HTR-8/SVneo (cell line): ENCODE measurements at regions not wholly inside any gene's neighbourhood (a gene's known extent, or its start where the extent isn't known, plus 50 kb on each side); places are given as distances from the start of the nearest gene placed in this dataset.

Experiments used
- DNase-seq: peaks from one replicate; pipeline ENCODE4 v3.0.0; 2011; ENCODE audit warnings: low spot score, mixed read lengths; ENCODE audit not compliant: insufficient read length
- FAIRE-seq: peaks from 2 replicates; lab custom pipeline; 2011; peaks lifted over from hg19 to GRCh38; lab: Jason Lieb, UNC

DNA sequence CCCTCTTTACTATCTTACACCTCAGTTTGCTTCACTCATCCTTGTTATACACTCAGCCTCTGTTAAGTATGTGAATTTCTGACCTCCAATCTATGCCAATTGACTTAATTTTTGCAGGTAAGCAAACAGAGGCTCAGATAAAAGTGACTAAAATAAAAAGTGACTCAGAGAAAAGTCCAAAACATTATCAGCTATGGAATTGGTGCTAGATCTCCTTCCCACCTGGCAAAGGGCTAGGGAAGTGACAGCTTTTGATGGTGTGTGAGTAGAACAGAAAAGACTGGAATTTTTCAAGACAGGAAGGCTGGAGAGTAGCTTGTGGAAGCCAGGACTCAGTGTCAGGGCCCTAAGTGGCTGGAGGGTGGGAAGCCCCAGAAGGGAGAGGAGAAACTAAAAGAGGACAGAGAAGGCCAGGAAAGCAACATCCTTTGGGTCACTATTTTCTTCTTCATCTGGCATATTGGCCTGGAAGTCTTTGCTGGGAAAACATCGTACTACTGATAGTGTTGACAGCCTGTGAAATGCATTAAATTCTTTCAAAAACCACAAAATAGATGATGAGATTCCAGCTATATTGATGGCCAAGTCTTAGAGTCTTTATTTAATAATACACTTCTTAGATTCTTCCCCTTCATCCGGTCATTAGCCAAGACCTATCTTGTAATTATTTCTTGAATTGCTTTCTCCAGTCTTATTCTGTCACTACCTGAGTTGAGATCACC is 392.8 kb downstream of the RAPGEF2 start:
- FAIRE-seq (no peak), DNase-seq (no peak)

DNA sequence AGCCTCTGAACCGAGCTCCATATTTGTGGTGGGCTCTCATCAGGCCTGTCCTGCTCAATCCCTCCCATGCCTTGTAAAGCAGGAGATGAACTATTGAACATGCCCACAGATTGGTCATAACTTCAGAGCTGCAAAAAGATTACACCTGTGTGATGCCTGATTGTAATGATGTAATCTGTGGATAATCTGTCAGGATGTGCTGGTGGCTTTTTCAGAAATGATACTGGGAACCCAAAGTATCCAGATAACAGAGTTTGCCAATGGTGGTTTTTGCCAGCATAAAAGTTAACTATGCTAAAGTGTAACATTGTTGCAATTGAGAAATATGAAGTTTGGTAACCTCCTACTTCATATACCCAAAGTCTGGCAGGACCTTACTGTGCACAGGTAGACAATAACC is 393.4 kb downstream of the RAPGEF2 start:
- peak; percentile 9 for FAIRE-seq
- DNase-seq = no peak

DNA sequence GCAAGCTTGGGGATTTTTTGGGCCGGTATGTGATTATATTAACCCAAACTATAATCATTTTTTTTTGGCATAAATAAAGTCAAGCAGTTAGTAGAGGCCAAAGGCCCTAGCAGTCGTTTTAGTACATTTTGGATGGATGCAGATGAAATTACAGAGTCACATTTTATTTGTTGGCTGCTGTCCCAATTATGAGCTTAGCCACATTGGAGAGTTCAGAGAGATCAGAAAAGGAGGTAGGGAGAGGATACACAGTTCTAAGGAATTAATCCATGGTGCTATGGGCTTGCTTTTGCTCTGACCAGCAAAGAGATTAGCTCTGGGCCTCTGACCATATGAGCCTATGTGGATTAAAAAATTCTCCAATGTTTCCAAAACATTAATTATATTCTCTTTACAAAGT is 395.1 kb downstream of the RAPGEF2 start:
- DNase-seq (no peak), FAIRE-seq (no peak)

DNA sequence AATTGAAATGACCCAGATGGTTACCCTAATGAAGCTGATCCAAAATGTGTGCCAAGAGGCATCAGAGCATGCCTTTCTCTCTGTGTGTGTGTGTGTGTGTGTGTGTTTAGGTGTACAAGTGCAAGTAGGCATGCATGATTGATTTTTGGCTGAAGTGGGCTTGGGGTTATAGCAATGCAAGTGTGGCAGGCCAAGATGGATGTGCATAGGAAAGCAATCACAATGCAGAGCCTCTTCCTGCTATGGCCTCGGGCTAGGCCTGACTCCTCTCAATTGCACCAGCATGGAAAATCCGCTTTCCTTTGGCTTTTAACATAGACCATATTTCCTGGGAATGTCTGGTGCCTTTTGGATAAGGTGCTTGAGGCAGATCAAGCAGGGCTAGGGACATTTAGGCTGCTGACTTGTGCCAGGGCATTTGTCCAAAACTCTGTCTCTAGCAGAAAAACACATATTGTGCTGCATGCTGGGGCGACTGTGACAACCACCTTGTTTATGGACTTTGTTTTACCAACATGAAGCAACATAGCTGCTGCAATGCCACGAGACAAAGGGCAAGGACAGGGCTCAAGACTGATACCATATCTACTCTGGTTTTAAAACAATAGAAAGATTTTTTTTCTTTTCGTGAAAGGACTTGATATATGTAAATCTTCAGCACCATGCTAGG is 395.7 kb downstream of the RAPGEF2 start:
- no peak for FAIRE-seq
- DNase-seq = no peak

DNA sequence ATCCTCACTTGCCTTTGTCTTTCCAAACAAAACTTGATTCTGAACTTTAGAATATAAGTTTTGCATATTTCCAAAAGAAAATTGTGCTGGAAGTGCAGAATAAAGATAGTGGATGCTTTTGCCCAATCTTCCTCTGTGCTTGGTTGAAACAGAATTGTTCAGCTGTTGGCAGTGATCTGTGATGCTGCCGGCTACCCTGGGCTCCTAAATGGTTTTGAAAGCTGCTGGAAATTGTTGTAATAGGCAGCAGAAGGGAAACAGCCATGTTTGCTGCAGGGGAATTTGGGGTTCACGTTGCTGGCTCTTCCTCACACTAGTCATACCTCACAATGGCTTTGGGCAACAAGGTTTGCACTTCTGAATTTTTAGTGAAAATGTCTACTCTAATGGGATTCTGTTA is 398.0 kb downstream of the RAPGEF2 start:
- no peak for FAIRE-seq
- DNase-seq = no peak

DNA sequence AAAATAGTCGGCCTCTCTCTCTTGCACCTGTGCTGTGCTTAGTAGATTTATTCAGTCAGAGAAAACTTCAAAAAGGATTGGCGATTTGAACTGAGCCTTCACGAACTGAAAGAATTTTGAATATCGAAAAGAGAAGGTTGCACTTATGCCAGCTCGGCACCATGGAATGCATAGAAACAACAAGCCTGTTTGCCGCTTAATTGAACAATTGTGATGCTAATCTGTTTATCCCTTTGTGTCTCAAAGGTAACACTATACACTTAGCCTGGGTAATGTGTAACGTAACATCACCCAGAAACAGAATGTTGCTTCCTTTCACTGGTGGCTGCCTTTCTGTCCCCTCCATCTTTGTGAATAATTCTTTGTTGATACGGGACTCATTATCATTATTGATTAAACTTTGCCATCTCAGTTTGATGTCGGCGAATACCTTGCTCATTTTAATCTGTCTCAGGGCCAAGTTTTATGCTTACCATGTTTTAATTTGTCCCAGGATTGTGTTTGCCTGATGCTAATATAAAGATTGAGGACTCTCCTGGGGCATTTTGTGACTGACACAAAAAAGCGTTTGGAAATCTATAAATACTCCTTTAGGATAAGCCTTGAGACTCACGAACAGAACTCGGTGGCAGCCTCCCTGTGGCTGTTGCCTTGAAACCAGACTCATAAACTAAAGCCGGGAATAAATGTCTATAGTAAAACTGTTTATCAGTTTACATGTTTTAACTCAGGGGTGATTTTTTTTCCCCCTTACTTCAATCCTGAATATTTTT is 400.5 kb downstream of the RAPGEF2 start:
- no peak for FAIRE-seq

DNA sequence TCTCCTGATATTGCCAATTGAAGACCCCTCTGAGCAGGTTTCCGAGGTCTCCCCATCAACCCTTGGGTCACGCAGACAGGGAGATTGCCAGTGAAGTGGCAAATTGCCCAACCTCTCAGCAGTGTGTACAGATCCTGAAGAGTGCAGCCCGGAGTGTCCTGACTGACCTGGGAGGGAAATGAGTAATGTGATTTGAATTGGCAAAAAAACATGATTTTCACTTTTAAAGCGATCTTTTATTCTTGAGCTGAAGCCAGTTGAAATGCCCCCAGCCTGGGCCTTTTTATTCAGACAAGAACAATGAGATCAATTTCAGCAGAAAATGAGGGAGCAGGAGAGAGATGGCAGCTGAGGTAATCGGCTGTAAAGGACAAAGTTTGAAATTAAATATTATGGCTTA is 401.8 kb downstream of the RAPGEF2 start:
- DNase-seq = peak; percentile 29
- no peak for FAIRE-seq

More for the DNA sequence above, 400.5 kb downstream of the RAPGEF2 start:
- DNase-seq = no peak

DNA sequence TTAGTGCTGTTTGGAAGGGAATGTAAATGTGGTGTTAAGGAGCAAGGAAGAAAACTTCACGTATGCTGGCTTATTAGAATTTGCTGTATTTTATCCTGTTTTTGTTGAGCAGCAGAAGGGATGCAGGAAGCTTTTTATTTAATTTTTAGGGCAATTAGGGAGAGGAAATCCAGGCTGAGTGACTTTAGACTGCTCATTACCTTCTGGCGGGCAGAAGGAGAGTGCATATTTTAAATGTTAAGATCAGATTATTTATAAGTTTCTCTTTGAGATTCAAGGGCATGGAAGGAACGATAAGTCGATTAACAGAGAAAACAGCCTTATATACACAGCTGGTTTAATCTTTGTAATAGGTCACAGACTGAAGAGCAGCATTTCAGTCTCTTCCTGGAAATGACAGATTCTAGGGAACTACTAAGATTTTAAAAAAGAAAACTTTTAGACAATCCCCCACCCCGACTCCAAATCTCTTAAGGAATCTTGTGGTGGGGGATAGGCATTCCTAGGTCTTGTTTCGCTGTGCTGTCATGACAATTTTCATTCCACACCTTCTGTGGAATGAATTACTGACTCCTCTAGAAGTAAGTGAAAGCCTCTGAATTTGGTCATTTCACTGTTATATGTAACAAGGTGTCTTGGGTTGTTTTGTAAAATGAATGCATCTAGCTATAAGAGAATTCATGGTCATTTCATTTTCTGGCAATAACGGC is 402.5 kb downstream of the RAPGEF2 start:
- no peak for DNase-seq

DNA sequence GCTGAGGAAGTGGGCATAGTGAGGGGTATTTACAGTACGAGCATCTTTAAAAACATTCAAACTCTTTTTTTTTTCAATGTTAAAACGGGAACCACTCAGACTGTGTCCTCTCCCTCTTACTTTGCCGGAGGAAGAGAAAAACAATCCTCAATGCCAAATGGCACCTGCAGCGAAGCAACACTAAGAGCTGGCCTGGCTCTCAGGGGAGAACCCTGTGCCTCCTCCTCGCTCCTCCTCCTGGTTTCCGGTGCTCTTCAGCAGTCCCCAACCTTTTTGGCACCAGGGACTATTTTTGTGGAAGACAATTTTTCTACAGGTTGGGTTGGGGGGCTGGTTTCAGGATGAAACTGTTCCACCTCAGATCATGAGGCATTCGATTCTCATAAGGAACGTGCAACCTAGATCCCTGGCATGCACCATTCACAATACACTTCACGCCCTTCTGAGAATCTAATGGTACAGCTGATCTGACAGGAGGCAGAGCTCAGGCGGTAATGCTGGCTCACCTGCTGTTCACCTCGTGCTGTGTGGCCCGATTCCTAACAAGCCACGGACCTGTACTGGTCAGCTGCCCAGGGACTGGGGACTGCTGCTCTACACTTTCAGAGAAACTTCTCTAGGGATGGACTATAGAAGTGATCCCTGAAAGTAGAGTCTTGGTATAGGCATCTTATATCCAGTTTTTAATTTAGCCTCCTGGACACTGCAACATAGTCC is 404.1 kb downstream of the RAPGEF2 start:
- DNase-seq (no peak), FAIRE-seq (no peak)

More for the DNA sequence above, 402.5 kb downstream of the RAPGEF2 start:
- FAIRE-seq = no peak

DNA sequence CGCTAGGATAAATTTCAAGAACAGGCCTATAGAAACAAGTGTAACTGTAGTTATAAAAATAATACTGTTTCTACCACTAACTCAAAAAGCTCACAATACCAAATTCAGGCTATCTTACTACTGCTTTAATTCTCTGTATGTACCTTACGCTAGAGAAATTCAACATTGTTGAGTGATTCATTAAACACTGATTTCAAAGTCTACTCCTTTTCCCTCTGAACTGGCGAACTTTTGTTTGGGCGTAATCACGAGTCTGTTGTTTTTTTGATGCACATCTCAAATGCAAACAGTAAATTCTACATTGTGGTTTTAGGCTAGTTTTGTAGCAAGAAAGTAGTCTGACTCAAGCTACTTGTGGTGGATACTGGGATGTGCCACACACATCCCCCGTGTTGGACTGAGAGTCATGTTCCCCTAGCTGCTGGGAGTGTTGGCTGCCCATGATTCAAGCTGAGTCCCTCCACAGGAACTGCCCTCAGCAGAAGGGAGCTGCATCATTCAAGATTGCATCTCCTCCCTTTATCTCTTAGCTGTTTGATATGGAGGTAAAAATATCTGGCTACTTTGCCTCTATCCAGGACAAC is 406.1 kb downstream of the RAPGEF2 start:
- DNase-seq (peak; percentile 25), FAIRE-seq (peak; percentile 16)

DNA sequence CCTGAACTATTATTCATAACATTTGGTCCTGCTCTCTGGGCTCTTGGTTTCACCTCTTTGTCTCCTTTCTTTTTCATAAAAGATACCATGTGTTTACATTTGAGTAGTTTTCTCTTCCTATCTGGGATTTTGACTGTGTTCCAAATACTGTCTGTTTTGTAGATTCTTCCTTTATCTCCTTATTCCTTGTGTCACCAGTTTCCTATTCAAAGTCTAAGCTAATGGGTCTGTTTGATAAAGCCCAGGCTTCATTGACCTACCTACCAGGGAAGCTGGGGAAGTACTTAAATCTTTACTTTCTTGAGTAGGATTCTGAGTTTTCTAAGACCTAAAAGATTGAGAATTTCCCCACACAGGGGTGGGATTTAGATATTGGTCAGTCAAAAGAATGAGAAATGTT is 409.5 kb downstream of the RAPGEF2 start:
- DNase-seq (no peak), FAIRE-seq (no peak)

DNA sequence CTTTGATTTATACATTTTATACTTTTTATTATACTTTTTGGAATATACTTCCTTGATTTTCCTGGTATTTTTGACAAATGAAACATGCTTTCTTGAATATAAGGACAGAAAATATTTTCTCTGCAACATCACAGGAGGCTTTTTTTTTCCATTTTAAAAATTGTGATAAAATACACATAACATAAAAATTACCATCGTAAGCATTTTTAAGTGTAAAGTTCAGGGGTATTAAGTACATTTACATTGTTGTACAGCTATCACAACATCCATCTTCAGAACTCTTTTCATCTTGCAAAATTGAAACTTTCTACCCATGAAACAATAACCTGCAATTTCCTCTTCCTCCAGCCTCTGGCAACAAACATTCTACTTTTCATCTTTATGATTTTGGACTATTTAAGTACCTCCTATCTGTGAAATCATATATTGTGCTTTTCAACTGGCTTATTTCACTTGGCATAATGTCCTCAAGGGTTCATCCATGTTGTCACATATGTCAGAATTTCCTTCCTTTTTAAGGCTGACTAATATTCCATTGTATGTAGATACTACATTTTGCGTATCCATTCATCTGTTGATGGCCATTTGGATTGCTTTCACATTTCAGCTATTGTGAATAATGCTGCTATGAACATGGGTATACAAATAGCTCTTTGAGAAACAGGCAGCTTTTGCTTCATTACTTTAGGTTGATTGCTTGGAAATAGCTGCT is 412.6 kb downstream of the RAPGEF2 start:
- DNase-seq (no peak), FAIRE-seq (no peak)

DNA sequence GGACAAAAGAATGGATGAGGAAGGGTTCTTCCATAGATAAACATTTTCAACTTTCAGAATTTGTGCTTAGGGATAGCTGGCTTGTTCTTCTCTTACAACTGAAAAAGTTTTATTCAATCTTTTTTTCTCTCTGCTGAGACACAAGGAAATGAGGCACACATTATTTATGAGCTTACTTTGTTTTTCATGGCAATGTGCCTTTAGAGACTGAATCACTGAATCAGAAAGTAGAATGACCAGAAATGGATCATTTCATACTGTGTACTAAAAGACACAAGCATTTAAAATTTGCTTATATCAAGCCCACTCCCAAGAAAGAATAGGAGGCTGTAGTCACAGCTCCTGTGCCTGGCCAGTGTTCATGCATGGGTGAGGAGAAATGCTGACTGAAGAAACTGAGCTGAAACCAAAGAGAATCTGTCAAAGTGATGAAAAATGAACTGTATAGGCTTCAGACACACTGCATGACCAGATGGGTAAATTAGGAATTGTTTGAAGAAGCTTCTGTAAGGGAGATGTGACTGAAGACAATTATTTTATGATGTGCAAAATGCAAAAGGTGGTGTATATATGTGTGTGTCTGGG is 413.8 kb downstream of the RAPGEF2 start:
- DNase-seq (no peak), FAIRE-seq (no peak)

DNA sequence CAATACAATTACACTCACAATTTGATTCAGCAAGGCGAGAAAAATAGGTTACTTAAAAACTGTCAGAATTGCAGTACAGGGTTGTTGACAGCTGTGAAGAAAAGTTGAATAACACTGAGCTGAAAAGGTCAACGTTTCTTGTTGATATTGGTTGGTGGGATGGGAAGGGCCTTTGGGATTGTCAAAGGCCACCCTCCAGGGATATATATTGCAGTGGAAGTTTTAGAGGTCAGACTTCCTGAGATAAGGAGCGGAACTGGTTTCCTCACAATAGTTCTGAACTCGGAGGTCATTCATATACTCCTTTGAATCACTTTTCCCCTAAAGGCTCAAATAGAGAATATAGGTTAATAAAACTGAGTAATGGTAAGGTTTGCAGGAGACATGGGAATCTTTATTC is 417.2 kb downstream of the RAPGEF2 start:
- no peak for DNase-seq
- FAIRE-seq = no peak

DNA sequence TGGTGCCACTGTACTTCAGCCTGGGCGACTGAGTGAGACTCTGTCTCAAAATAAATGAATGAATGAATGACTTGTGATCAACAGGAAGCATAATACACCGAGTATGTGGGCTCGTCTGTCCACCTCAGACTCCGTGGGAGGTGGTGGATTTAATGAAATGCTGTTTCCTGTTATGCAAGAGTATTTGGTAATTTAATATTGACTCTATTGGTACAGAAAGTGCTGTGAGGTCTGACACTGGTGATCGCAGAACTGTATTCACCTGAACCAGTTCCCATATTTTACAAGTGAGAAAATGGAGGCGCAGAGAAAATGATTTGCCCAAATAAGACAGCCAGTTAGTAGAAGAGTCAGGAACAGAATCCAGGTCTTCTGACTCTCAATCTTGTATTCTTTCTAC is 423.3 kb downstream of the RAPGEF2 start:
- FAIRE-seq (no peak), DNase-seq (no peak)

DNA sequence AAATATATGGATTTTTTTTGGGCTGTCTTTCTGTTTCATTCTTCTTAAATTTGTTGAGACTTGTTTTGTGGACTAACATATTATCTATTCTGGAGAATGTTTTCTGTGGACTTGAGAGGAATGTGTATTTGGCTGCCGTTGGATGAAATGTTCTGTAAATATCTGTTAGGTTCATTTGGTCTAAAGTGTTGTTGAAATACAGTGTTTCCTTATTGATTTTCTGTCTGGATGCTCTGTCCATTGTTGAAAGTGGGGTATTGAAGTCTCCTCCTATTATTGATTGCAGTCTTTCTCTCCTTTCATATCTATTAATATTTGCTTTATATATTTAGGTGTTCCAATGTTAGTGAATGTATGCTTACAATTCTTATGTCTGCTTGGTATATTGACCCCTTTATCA is 431.8 kb downstream of the RAPGEF2 start:
- no peak for DNase-seq
- no peak for FAIRE-seq

DNA sequence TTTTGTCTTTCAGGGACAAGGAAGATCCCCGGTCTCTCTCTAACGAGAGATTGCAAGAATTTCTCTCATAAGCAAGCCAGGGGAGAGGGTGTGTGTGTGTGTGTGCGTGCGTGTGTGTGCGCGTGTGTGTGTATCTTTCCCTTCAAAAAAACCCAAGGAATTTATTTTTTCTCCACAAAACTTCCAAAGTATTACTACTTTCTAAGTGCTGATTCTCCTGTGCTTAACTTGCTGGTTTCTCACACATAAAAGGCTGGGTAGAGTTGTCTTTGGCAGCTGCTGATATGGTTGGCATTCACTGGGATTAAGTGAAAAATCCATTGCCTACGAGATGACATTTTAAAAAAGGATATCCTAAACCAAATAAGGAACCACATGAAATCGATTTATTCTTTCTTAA is 435.7 kb downstream of the RAPGEF2 start:
- FAIRE-seq (no peak), DNase-seq (no peak)

DNA sequence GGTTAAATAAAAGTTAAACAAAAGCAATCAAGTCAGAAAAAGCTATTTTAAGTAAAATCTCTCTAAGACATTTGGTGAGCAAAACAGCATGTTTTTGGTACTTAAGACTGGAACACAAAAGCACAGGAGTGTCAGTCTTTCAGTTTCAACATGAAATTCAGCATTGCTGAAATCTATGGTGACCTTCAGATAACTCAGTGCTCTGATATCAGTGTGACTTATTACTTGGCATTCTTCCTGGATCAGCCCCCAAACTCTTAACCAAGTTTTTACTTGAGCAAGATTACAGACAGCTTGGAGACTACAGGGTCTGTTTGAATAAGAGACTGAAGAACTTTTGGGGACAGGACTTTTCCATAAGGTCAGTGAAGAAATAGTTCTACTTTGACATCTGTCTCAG is 437.2 kb downstream of the RAPGEF2 start:
- DNase-seq (no peak), FAIRE-seq (no peak)

DNA sequence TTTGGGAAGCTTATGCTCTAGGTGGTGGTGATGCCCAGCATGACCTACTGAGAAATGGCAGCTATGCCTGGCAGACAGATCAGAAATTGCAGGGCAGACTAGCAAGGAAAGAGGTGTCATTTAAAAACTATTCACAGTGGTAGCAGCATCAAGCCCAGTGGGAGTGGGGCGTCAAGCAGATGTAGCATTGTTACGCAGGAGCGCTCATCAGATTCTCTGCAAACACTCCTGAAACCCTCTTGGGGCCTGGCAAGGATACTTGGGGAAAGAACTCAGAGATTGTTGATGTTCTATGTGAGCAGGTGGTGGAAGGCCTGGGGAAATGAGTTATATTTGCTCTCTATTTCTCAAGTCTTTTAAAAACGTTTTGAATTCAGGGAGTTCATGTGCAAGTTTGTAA is 437.6 kb downstream of the RAPGEF2 start:
- DNase-seq = no peak
- no peak for FAIRE-seq
